Testis (tissue), 2 donors: ENCODE measurements at regions not wholly inside any gene's neighbourhood (a gene's known extent, or its start where the extent isn't known, plus 50 kb on each side); places are given as distances from the start of the nearest gene placed in this dataset.

Experiments used
- POLR2A ChIP-seq: fragments of 450-650 bp; IDR thresholded peaks from one replicate; pipeline ENCODE4 v1.6.1; 2017; ENCODE audit warnings: antibody characterized with exemption, mild to moderate bottlenecking, moderate library complexity
- TF ChIP-seq, protein P1 (sequence below), 3 experiments: fragments of 450-650 bp in 2 of 3; fragments of 200-600 bp in 1 of 3; sonication (generic) in 1 of 3; IDR thresholded peaks; one replicate each; pipeline ENCODE4 v1.5.1; 2016 to 2019; ENCODE audit warnings: antibody characterized with exemption in 3 of 3, mild to moderate bottlenecking in 2 of 3, moderate library complexity in 1 of 3

DNA sequence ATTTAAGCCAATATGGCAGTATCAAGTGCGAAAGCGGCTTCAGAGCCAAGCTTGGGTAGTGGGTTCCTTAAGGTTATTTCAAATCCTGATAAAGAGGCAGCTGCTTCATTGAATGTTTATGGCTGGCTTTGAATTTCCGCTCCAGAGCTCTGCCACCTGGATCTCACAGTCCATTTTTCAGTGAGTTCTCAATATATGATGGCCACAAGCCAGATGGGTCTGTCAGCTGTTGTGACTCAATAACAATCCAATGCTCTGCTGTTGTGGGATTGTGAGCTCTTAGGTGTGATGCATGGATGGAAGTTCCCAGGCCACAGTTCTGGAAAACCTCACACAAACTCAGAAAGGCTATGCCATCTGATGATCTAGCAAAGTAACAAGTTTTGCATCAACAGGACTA is 743.8 kb upstream of the LRRN3 start:
- TF ChIP-seq, protein P1, sequence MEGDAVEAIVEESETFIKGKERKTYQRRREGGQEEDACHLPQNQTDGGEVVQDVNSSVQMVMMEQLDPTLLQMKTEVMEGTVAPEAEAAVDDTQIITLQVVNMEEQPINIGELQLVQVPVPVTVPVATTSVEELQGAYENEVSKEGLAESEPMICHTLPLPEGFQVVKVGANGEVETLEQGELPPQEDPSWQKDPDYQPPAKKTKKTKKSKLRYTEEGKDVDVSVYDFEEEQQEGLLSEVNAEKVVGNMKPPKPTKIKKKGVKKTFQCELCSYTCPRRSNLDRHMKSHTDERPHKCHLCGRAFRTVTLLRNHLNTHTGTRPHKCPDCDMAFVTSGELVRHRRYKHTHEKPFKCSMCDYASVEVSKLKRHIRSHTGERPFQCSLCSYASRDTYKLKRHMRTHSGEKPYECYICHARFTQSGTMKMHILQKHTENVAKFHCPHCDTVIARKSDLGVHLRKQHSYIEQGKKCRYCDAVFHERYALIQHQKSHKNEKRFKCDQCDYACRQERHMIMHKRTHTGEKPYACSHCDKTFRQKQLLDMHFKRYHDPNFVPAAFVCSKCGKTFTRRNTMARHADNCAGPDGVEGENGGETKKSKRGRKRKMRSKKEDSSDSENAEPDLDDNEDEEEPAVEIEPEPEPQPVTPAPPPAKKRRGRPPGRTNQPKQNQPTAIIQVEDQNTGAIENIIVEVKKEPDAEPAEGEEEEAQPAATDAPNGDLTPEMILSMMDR (IDR thresholded peaks at IDR 0.05) = no peak
- TF ChIP-seq POLR2A = no peak
